DND-41 (cell line): ENCODE measurements at regions not wholly inside any gene's neighbourhood (a gene's known extent, or its start where the extent isn't known, plus 50 kb on each side); places are given as distances from the start of the nearest gene placed in this dataset.

Experiments
- CTCF ChIP-seq: IDR thresholded peaks from 2 replicates; pipeline ENCODE4 v1.5.1; 2012; ENCODE audit warnings: borderline replicate concordance, low read length, moderate library complexity, mild to moderate bottlenecking; ENCODE audit not compliant: poor library complexity, severe bottlenecking; ENCODE audit errors: extremely low read depth
- EZH2 ChIP-seq: IDR thresholded peaks from 3 replicates; pipeline ENCODE4 v1.6.1; 2012; ENCODE audit warnings: borderline replicate concordance, low read depth, mild to moderate bottlenecking, moderate library complexity, low read length, inconsistent platforms; ENCODE audit not compliant: severe bottlenecking

- TF ChIP-seq CTCF (no peak), EZH2 (no peak)
These were observed 183.2 kb downstream of the TLR4 start for GRCh38 chr9:117887383-117887782.
